Stimulated activated CD4-positive, alpha-beta T cell treated with anti-CD3 and anti-CD28 coated beads, Interleukin-4, amount 100 ng/mL, for 1 hour (primary cell): ENCODE measurements at regions not wholly inside any gene's neighbourhood (a gene's known extent, or its start where the extent isn't known, plus 50 kb on each side); places are given as distances from the start of the nearest gene placed in this dataset.

Source experiments
- DNase-seq: peaks from one replicate; pipeline ENCODE4 v3.0.0-alpha.2; 2020

DNA sequence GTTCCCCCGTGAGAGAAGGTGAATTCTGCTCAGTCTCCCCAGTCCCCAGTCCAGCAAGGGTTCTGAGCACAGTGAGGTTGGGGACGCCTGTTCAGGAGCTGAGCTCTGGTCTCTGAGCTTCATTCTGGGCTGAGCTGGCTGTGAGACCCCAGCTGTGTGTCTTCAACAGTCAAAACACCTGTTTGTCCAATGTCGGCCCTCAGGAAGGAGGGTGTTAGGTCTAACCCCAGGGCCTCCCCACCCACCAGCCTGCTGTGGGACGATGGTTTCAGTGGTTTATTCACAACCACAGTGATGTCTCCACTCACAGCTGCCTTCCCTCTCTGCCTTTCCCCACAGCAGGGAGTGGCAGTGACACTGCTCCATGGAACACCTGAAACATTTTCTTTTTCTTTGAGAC is 1282.9 kb downstream of the TBC1D22A start:
- no peak for DNase-seq

DNA sequence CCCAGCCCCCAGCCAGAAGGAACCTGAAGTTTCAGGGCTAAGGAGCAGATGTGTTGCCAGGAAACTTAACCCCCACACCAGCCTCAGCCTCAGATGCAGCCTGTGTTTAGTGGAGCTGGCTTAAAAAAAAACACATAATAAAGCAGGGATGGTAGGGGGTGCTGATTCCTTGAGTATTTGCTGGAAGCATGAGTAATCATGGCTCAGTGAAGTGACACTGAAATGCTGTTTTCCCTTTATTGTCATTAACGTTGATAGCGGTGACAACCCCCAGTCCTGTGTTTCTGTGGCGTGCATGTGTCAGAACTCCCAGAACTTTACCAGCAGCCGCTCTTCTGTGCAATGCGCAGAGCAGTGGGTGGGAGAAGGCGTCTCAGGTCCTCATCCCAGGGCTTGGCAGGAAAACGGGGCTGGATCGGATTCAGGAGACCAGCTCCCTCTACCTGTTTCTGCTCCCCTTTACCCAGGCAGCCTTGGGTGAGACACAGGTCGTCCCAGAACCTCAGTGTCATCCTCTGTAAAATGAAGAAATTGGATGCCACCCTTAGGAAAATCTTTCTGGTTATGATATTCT is 1282.1 kb downstream of the TBC1D22A start:
- no peak for DNase-seq

DNA sequence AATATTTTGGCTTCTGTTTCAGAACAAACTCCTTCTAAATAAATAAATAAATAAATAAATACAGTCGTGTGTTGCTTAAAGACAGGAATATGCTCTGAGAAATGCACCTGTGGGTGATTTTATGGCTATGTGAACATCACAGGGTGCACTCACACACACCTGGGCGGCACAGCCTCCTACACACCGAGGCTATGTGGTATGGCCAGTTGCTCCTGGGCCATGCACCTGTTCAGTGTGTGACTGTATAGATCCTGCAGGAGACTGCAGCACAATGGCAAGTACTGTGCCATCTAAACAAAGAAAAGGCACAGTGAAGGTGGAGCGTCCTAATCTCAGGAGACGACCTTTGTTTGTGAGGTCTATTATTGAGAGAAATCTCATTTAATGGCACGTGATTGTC is 1281.1 kb downstream of the TBC1D22A start:
- DNase-seq = no peak

DNA sequence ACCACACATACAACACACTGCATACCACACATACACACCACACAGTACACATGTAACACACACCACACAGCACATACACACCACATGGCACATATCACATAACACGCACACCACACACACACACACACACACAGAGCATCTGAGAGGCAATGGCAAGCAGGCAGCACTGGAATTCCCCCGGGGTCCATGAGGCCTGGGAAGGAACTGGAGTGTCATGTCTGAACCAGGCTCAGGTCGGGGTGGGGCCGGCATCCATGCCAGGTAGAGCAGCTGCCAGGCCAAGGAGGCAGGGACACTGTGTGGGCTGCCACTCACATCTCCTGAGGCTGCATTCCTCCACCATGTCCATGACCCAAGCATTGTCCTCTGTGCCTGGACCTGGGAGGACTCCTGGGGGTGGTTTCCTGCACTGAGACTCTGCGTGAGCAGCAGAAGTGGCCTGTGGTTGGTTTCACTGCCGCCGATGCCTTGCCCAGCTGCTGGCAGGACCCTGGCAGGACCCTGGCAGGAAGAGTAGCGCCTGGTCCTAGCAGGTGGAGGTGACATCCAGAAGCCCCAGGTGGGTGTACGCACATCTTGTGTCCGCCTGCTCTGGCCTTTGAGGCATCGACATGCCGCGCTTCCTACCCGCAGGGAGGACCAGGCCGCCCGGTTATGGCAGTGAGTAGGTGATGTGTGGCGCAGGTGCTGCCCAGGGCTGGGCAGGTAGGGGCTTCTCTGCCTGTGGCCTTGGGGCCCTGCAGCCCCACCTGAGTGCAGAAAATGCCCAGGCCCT is 1280.4 kb downstream of the TBC1D22A start:
- DNase-seq = no peak

DNA sequence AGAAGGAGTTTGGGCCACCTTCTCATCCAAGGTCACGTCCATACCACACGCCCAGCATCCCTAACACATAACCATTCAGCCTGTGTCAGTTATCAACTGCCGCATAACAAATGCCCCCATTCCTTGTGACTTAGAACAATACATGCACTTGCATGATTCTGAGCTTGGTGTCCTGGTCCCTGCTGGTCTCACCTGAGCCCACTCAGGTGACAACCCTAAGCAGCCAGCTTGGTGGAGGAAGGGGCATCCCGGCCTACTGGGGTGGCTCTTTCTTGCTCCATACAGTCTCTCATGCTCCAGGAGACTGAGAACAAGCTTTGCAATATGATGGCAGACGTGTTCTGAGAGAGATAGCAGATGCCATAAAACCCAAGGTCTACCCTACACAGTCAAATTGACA is 1276.9 kb downstream of the TBC1D22A start:
- no peak for DNase-seq

DNA sequence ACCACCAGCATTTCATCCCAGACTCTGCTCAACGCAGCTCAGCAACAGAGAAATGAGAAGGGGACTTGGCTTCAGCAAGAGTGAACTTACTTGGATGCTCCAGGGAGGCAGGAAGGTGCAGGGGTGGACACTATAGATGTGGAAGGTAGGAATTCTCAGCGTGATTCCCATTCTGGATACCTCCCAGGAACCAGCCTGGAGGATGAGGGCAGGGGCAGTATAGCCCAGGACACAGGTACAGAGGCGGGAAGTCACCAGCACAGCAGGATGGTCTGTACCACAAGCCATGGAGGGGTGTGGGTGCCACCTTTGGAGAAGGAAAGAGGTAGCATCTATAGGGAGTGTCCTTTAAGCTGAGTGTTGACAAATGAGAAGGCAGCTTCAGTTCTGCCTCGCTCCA is 1275.2 kb downstream of the TBC1D22A start:
- DNase-seq = no peak

DNA sequence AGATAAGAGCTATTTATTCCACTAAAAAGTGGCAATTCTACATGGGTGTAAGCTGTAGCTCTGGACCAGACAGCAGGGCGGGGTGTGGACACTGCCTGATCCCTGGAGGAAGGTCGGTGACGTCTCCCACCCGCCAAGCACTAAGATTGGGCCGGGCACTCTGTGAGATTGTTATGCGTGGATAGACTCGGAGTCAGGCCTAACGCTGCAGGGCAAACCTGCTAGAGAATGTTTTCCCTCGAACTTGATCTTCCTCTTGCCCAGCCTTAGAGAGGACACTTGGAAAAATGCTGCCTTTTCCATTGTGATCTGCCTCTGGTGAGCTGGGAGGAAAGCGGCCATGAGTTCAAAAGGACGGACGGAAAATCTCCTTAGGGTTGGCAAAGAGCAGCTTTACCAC is 1273.4 kb downstream of the TBC1D22A start:
- DNase-seq = no peak

DNA sequence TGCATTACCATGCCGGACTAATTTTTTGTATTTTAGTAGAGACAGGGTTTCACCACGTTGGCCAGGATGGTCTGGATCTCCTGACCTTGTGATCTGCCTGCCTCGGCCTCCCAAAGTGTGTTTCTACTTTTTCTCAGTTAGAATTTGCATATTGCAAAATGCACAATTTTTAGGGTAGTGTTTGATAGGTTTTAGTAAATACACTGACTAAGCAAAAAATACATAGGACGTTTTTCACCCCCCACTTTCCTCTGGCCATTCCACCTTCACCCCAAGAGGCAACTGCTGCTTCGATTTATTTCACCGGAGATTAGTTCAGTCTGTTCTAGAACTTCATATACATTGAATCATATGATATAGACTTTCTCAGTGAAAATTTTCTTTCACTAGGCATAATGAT is 1269.1 kb downstream of the TBC1D22A start:
- no peak for DNase-seq

DNA sequence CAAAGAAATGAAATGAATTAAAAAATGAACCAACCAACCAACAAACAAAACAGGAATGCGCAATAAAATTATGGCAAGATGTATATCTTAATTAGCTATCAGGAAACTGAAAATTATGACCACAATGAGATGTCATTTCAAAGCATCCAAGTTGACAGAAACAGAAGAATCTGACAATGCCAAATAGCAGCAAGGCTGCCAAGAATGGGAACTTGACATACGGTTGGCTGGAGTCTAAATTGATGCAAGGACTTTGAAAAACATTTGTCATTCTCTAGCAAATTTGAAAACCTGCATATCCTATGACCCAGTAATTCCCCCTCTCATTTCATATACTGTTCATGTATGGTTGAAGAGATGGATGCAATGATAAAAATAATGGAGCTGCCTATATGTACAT is 1262.6 kb downstream of the TBC1D22A start:
- no peak for DNase-seq

DNA sequence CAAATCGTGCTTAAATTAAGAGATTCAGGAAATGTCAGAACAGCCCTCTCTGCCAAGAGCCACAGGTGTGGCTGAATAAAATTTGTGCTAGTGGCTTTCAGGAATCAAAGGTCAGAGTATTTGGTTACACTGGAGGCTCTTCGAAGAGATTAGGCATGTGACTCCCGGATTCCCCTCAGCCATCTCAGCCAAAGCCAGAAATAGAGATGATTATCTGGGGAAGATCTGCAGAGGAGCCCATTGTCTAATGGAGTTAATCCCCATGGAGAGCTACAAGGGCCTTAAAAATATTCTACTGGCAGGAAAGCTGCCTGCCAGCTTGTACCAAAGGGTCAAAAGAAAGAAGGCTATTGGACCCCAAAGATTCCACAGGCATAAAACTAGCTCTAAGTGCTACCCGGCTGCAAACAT is 1259.5 kb downstream of the TBC1D22A start:
- no peak for DNase-seq

DNA sequence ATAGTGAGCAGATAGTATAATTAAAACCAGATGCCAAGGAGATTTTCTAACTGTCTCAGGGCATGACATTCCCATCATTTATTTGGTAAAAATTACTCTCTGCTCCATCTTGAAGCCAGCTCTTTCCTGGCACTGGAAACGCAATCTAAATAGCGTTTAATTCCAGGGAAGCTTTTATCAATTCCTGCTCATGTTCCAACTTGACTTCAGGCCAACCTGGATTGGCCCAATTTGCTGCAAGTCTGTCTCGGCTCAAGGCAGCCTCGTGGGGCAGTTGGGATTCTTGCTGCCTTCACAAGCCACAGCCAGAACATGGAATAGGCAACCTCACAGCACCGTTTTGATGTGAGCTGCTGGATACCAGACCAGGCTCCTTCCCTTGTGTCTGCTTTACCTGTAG is 1255.9 kb downstream of the TBC1D22A start:
- no peak for DNase-seq

DNA sequence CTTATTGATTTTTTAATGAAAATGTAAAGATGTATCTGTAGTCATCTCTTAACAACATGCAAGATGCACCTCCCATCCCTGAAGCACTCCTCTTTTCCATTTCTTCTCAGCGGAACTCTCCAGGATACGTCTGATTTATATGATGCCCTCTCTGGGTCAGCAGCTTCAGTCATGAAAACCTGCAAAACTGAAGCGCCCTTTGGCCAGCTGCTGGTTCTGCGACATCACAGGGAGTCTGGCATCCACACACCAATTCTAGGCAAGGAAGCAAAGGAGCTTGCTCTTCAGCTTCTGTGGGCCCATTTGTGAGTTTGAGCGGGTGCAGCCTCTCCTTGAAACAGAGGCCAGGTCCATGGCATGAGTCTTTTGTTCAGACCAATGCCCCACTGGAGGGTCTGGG is 1253.3 kb downstream of the TBC1D22A start:
- no peak for DNase-seq

DNA sequence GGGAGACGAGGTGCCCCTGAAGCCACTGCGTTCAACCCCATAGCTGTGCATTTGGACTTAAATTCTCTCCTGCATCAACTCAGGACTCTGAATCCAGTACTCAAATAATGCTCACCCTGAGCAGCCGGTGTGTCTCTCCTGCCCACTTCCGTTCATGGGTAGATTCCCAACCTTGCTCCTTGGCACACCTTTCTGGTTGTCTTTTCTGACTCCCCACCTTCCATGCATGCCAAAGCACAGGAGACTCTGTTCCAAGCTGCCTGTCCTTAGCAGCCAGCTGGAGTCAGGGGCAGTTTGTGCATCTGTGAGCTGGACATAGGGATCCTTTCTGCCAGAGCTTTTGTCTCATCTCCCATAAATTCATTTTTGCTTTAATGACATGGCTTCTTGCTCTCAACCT is 1242.5 kb downstream of the TBC1D22A start:
- no peak for DNase-seq

DNA sequence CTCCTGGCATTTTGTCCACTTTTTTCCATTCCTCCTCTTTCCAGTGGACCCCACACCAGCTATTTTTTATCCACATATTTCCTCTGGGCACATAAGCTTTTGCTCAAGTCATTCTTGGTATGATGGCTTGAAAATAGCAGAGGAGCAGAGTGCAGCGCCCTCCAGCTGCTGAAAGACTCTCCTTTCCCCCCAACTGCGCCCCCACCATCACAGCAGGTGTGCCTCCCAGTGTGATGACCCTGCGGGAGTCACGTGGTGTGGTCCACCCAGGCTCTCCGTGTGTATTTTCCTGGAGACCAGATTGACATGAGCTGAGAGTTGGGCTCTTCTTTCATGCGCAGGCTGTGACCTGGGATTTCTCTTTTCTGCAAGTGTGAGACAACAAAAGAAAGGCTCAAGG is 1241.6 kb downstream of the TBC1D22A start:
- DNase-seq = no peak

DNA sequence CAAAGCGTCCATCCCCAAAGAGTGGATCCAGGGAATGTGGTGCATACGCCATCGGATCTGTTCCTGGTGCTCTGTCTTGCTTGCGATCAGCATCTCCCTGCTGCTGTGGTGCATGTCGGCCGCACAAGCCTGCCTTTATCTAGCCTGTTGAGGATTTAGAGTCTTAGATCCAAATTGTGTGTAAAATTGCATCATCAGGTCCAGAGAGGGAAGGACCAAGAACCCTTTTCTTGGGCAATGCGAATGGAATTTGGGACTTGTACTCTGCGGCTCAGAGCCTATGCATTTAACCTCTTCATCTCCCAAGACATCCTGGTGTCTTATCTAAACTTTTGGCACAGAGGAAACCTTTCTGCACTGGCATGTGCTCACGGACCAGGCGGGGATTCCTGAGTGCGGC is 1238.7 kb downstream of the TBC1D22A start:
- no peak for DNase-seq

DNA sequence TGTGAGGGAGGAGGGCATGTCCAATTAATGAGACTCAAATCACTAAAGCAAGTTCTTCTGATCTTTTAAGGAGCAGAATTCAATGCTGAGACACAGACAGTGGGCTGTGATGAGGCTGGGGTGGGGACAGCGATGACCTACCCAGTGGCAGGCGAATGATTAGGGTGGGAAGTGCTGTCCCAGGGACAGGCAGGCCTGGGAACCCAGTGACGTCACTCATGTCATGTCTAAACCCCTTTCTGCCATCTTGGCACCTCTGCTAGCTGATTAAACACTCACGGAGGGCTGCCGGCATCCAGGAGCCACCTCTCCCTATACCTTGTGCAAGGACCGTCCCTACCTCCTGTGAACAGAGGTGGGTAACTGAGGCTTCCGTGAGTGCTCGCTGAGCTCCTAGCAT is 1235.2 kb downstream of the TBC1D22A start:
- DNase-seq = no peak

DNA sequence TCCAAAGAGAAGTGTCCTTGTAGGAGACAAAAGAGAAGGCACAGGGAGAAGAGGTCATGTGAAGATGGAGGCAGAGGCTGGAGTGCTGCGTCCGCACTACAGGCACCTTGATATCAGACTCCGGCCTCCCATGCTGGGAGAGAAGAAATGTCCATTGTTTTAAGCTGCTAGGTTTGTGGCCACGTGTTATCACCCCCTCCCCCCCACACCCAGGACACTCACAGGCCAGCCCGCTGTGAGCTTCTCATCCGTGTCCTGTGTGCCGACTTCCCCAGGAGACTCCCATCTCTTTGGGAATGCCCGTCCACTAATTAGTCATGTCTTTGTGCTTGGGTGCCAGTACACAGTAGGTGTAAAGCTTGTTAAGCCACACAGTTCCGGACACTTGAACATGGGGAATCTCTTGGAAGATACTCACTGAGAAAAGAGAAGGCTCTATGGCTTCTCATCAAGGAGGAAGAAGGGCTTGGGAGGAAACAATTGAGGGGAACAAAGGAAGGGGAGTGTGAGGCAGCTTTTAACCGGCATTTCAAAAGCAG is 1234.7 kb downstream of the TBC1D22A start:
- DNase-seq = no peak

DNA sequence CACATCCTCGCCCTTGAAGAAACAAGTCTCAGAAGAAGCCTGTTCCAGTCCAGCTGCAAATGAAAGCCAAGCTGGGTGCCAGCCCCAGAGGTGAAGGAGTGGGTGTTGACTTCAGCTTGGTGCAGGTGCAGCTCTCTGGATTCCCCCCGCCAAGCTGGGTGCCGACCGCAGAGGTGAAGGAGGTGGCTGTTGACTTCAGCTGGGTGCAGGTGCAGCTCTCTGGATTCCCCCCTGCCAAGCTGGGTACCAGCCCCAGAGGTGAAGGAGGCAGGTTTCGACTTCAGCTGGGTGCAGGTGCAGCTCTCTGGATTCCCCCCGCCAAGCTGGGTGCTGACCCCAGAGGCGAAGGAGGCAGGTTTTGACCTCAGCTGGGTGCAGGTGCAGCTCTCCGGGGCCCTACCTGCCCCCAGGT is 1234.0 kb downstream of the TBC1D22A start:
- DNase-seq = no peak

DNA sequence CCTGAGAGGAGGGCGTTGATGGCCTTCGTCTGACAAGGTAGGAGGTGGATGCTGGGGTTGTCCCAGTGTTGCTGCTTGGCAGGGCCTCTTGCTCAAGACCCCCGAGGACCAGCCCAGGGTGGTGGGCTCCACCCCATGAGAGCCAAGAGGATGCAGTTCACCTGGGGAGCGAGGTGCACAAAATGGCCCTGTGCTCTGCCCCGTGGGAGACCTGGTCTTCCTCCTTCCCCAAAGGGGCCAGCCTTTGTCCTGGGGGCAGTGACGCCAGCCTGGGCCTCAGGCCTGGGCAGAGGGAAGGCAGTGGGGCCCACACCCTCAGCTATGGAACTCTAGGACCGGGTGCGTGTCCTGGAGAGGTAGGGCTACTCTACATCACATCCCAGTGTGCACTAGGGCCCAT is 1233.3 kb downstream of the TBC1D22A start:
- no peak for DNase-seq

DNA sequence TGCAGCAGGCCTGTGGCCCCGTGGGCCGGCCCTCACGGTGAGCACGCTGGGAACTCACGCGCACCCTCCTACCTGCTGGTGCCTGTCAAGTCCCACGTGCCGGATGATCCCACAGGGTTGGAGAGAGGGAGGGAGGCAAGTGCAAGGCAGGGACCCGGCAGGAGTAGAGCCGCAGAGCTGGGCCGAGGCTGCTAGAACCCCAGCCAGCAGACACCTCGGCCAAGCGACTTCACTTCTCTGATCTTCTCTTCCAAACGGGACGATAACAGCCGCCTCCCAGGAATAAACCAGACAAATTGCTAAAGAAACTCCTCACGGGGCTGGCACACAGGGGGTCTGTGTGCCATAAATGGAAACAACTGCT is 1232.8 kb downstream of the TBC1D22A start:
- DNase-seq = no peak

DNA sequence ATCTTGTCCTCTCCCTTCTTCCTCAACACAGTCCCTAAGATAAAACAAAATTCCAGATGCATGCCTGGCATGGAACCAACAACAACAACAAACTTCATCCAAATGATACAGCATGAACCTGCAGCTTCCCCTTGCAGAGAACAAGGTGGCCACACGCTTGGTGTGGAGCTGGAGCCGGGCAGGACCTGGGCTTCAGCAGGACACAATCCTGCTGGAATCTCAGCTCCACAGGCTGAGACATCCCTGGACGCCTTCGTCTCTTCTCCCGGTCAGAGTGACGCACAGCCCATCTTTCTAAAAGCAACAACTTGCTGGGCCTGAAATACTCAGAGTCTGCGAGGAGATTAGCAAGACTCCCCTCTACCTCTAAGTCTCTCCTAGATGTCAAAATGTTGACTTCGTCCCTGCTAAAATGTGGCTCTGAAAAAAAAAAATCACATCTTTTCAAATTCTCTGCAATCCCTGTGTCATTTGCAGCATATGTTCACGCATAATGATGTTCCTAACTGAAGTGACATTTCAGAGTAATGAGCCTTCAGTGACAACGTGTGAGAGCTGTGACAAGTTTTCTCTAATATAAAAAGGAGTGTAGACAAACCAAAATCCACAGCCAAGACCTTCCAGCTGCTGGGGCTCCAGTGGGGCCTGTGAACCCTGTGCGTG is 1232.3 kb downstream of the TBC1D22A start:
- no peak for DNase-seq

DNA sequence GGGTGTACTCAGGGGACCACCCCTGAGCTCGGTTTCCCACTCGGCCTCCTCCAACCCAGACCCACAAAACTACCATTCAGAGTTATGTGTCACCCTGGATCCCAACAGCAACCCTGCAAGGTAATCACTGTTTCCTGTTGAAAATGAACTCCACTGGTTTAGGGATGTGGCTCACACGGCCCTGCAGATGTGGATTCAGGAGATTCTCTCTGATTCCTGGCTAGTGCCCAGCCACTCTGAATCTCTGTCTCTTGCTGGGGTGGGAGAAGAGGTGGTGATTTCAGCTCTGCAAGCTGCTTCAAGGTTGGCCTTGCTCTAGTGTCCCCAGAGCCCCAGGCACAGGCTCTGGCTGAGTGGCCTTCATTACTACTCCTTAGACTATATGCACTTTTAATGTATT is 1231.6 kb downstream of the TBC1D22A start:
- DNase-seq = no peak

DNA sequence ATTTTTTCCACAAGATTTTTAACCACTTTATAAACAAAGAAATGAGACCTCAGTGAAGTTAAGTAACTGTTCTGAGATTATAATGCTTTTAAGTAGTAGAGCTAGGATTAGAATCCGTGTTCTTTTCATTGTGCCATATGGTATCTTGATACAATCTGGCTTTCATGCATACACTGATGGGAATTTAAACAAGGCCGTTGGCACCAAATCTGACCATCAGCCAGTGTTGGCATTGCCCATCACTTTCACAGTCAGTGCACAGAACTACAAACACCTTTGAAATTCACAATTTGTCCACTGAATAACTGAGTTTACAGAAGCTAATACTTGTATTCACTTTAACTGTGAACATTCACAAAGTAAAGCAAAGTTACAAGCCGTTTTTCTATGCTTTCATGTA is 1228.0 kb downstream of the TBC1D22A start:
- no peak for DNase-seq

DNA sequence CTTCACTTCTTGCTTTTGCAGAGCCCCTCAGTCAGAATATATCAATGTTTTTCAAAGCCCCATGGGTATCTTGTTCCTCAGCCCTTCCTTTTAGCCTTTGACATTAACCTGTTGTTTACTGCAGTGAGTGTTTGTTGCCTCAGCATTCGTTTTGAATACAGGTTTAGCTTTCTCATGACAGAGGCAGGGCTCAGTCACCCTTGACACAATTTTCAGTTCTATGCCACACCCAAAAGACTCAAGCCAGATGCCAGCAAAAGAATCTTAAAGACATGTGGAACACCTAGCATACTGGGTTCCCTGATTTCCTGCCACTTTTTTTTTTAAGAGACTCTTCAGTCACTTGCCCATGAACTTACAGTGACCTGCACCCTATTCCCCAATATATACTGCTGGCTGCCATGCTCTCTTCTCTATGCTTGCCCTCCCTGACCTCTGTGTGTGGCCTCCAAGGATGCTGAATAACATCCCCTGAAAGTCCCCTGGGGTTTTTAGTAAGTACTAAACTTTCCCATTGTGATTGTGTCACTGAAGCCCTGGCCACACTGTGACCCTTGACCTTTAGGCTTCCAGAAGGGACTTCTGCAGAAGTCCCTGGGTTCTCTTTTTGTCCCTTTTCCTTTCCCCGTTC is 1225.5 kb downstream of the TBC1D22A start:
- DNase-seq = no peak
